ENCODE measurements at regions not wholly inside any gene's neighbourhood (a gene's known extent, or its start where the extent isn't known, plus 50 kb on each side); places are given as distances from the start of the nearest gene placed in this dataset.

- TF ChIP-seq POLR2A (IDR thresholded peaks at IDR 0.05) (no peak), CTCF (IDR thresholded peaks at IDR 0.05) (no peak)
Measured at GRCh38 chr2:64803776-64804175, 150.1 kb upstream of the SERTAD2 start.
